COR-L47 (cell line): ENCODE measurements at regions not wholly inside any gene's neighbourhood (a gene's known extent, or its start where the extent isn't known, plus 50 kb on each side); places are given as distances from the start of the nearest gene placed in this dataset.

ENCODE experiments used
- DNase-seq: peaks from one replicate; lab custom pipeline; 2025; lab: John Stamatoyannopoulos, UW

GRCh38 chr17:31715446-31715845 is 143.6 kb downstream of the COPRS start:
- no peak for DNase-seq

- DNase-seq, result no peak
Measured at GRCh38 chr17:31704483-31704882, 154.6 kb downstream of the COPRS start.

GRCh38 chr17:31702041-31702440 is 157.0 kb downstream of the COPRS start:
- no peak for DNase-seq

- DNase-seq, result no peak
Measured at GRCh38 chr17:31700973-31701372, 158.1 kb downstream of the COPRS start.

- no peak for DNase-seq
Measured at GRCh38 chr17:31699886-31700285, 159.2 kb downstream of the COPRS start.

- no peak for DNase-seq
Measured at GRCh38 chr17:31699281-31699680, 159.8 kb downstream of the COPRS start.

- no peak for DNase-seq
Measured at GRCh38 chr17:31698751-31699150, 160.3 kb downstream of the COPRS start.

GRCh38 chr17:31697838-31698237 is 161.2 kb downstream of the COPRS start:
- DNase-seq, result no peak

- no peak for DNase-seq
Measured at GRCh38 chr17:31696703-31697325, 162.2 kb downstream of the COPRS start.

- DNase-seq, result no peak
Measured at GRCh38 chr17:31696184-31696602, 162.9 kb downstream of the COPRS start.

- no peak for DNase-seq
Measured at GRCh38 chr17:31695456-31696090, 163.5 kb downstream of the COPRS start.

- no peak for DNase-seq
Measured at GRCh38 chr17:31693433-31694220, 165.4 kb downstream of the COPRS start.

- DNase-seq, result no peak
Measured at GRCh38 chr17:31692632-31693031, 166.4 kb downstream of the COPRS start.

- no peak for DNase-seq
Measured at GRCh38 chr17:31692027-31692426, 167.0 kb downstream of the COPRS start.

GRCh38 chr17:31691251-31691905 is 167.7 kb downstream of the COPRS start:
- DNase-seq, result no peak

GRCh38 chr17:31690151-31690551 is 168.9 kb downstream of the COPRS start:
- DNase-seq, result no peak

- no peak for DNase-seq
Measured at GRCh38 chr17:31688701-31689100, 170.3 kb downstream of the COPRS start.

- no peak for DNase-seq
Measured at GRCh38 chr17:31687505-31688126, 171.4 kb downstream of the COPRS start.

GRCh38 chr17:31686495-31686894 is 172.5 kb downstream of the COPRS start:
- no peak for DNase-seq

GRCh38 chr17:31684901-31685300 is 174.1 kb downstream of the COPRS start:
- DNase-seq, result no peak

- DNase-seq, result no peak
Measured at GRCh38 chr17:31680126-31680525, 178.9 kb downstream of the COPRS start.

GRCh38 chr17:31679667-31680066 is 179.4 kb downstream of the COPRS start:
- DNase-seq, result no peak
